MM.1S (cell line): ENCODE measurements at regions not wholly inside any gene's neighbourhood (a gene's known extent, or its start where the extent isn't known, plus 50 kb on each side); places are given as distances from the start of the nearest gene placed in this dataset.

Experiments
- DNase-seq: peaks from one replicate; pipeline ENCODE4 v3.0.0-alpha.2; 2015
- H2AFZ ChIP-seq: fragments of 300-600 bp; sonication (generic); 2 replicates; pipeline ENCODE4 v1.6.0; 2016; ENCODE audit warnings: antibody characterized with exemption, low read length
- H3F3A ChIP-seq: fragments of 300-600 bp; sonication (generic); 2 replicates; pipeline ENCODE4 v1.6.1; 2016; ENCODE audit warnings: mild to moderate bottlenecking, antibody characterized with exemption, low read length, moderate library complexity, mixed read lengths; ENCODE audit not compliant: insufficient read depth
- H3K27ac ChIP-seq: fragments of 300-600 bp; sonication (generic); 2 replicates; pipeline ENCODE4 v1.5.1; 2016; ENCODE audit warnings: mild to moderate bottlenecking, low read length
- H3K27me3 ChIP-seq: fragments of 300-600 bp; sonication (generic); replicated peaks from 2 replicates; pipeline ENCODE4 v1.6.0; 2016; ENCODE audit warnings: low read length; ENCODE audit not compliant: insufficient read depth
- H3K36me3 ChIP-seq: fragments of 300-600 bp; sonication (generic); replicated peaks from 2 replicates; pipeline ENCODE4 v1.6.1; 2016; ENCODE audit warnings: mild to moderate bottlenecking, low read length, mixed read lengths; ENCODE audit not compliant: insufficient read depth
- H3K4me1 ChIP-seq: fragments of 300-600 bp; sonication (generic); 2 replicates; pipeline ENCODE4 v1.6.1; 2016; ENCODE audit warnings: low read length, mixed read lengths
- H3K4me2 ChIP-seq: fragments of 300-600 bp; sonication (generic); 2 replicates; pipeline ENCODE4 v1.6.0; 2016; ENCODE audit warnings: low read depth, low read length
- H3K4me3 ChIP-seq: fragments of 300-600 bp; sonication (generic); 2 replicates; pipeline ENCODE4 v1.5.1; 2016; ENCODE audit warnings: low read length, mixed read lengths
- H3K79me2 ChIP-seq: fragments of 300-600 bp; sonication (generic); 2 replicates; pipeline ENCODE4 v1.6.1; 2016; ENCODE audit warnings: mixed run types, low read length, mixed read lengths
- H3K9ac ChIP-seq: fragments of 300-600 bp; sonication (generic); 2 replicates; pipeline ENCODE4 v1.6.1; 2016; ENCODE audit warnings: low read length, mixed read lengths
- H3K9me2 ChIP-seq: fragments of 300-600 bp; sonication (generic); replicated peaks from 2 replicates; pipeline ENCODE4 v1.6.1; 2016; ENCODE audit warnings: mild to moderate bottlenecking, low read length, mixed read lengths; ENCODE audit not compliant: insufficient read depth
- H3K9me3 ChIP-seq: fragments of 300-600 bp; sonication (generic); replicated peaks from 2 replicates; pipeline ENCODE4 v1.6.1; 2016; ENCODE audit warnings: mild to moderate bottlenecking, low read length, mixed read lengths; ENCODE audit not compliant: insufficient read depth
- H4K20me1 ChIP-seq: fragments of 300-600 bp; sonication (generic); 2 replicates; pipeline ENCODE4 v1.6.1; 2016; ENCODE audit warnings: mild to moderate bottlenecking, low read length, moderate library complexity, mixed read lengths; ENCODE audit not compliant: insufficient read depth
- CTCF ChIP-seq: fragments of 300-600 bp; sonication (generic); IDR thresholded peaks from 2 replicates; pipeline ENCODE4 v1.5.1; 2016; ENCODE audit warnings: antibody characterized with exemption, low read length, mixed read lengths
- EZH2 ChIP-seq: fragments of 300-600 bp; sonication (generic); optimal IDR thresholded peaks from 2 replicates; pipeline ENCODE3; 2017; ENCODE audit warnings: low read depth, mild to moderate bottlenecking, antibody characterized with exemption, low read length, mixed read lengths
- EZH2phosphoT487 ChIP-seq: fragments of 300-600 bp; sonication (generic); IDR thresholded peaks from 2 replicates; pipeline ENCODE4 v1.6.1; 2018; ENCODE audit warnings: antibody characterized with exemption, low read length

GRCh38 chr14:62003701-62004100 lies 241.5 kb downstream of the SNAPC1 start:
- TF ChIP-seq EZH2 (no peak), CTCF (no peak), EZH2phosphoT487 (no peak)
- H3K9me3 ChIP-seq: no peaks in the 10 kb centered on the region
- H3K9me2 ChIP-seq: no peaks in the 10 kb centered on the region
- no peaks in the 10 kb centered on the region for H3K36me3 ChIP-seq
- no peak overlapping the region for H3K4me2 ChIP-seq
- no peak overlapping the region for H2AFZ ChIP-seq
- no peak overlapping the region for H3K9ac ChIP-seq
- no peaks in the 10 kb centered on the region for H3K27me3 ChIP-seq
- no peaks in the 10 kb centered on the region for H3F3A ChIP-seq
- no peak overlapping the region for H3K4me3 ChIP-seq
- no peaks in the 10 kb centered on the region for H4K20me1 ChIP-seq
- H3K4me1 ChIP-seq: no peaks in the 10 kb centered on the region
- no peak overlapping the region for H3K27ac ChIP-seq
- no peaks in the 10 kb centered on the region for H3K79me2 ChIP-seq
- DNase-seq: no peak

- no peaks in the 10 kb centered on the region for H3K79me2 ChIP-seq
- no peaks in the 10 kb centered on the region for H3K9me2 ChIP-seq
- no peaks in the 10 kb centered on the region for H3F3A ChIP-seq
- no peak overlapping the region for H3K27ac ChIP-seq
- H3K27me3 ChIP-seq: no peaks in the 10 kb centered on the region
- no peaks in the 10 kb centered on the region for H3K36me3 ChIP-seq
- no peak overlapping the region for H3K4me3 ChIP-seq
- no peaks in the 10 kb centered on the region for H4K20me1 ChIP-seq
- no peak for TF ChIP-seq EZH2
- no peak for TF ChIP-seq CTCF
- no peak for TF ChIP-seq EZH2phosphoT487
- DNase-seq: no peak
- H3K4me2 ChIP-seq: no peak overlapping the region
- H3K4me1 ChIP-seq: no peaks in the 10 kb centered on the region
- H2AFZ ChIP-seq: no peak overlapping the region
- no peak overlapping the region for H3K9ac ChIP-seq
- no peaks in the 10 kb centered on the region for H3K9me3 ChIP-seq
Measured at GRCh38 chr14:62006116-62006731, 244.0 kb downstream of the SNAPC1 start.

- Histone ChIP-seq H3K36me3 (no peaks in the 10 kb centered on the region), H3K27ac (no peak overlapping the region), H3K9ac (no peak overlapping the region), H3K79me2 (no peaks in the 10 kb centered on the region), H3K27me3 (no peaks in the 10 kb centered on the region), H3K4me1 (no peaks in the 10 kb centered on the region), H3K9me3 (no peaks in the 10 kb centered on the region), H3K4me2 (no peak overlapping the region), H2AFZ (0 out of 2 replicates have a peak overlapping the region, but pooled peaks have one; percentile 4), H3K4me3 (no peak overlapping the region), H3K9me2 (no peaks in the 10 kb centered on the region), H3F3A (no peaks in the 10 kb centered on the region), H4K20me1 (no peaks in the 10 kb centered on the region)
- TF ChIP-seq EZH2phosphoT487: no peak
- TF ChIP-seq EZH2: no peak
- no peak for TF ChIP-seq CTCF
- DNase-seq: no peak
Measured at GRCh38 chr14:62015243-62015642, 253.0 kb downstream of the SNAPC1 start.
